Vagina (tissue), 2 donors: ENCODE measurements at regions not wholly inside any gene's neighbourhood (a gene's known extent, or its start where the extent isn't known, plus 50 kb on each side); places are given as distances from the start of the nearest gene placed in this dataset.

Experiments used
- DNase-seq, 2 donors: peaks; one replicate each; pipeline ENCODE4 v3.0.0-alpha.2; 2017; ENCODE audit errors: extremely low spot score in 2 of 2
- H3K27ac ChIP-seq: fragments of 200-600 bp; sonication (generic); one replicate; pipeline ENCODE4 v1.5.1; 2019
- H3K27me3 ChIP-seq: fragments of 200-600 bp; sonication (generic); one replicate; pipeline ENCODE4 v1.5.1; 2019
- H3K36me3 ChIP-seq, 2 donors: fragments of 200-600 bp; sonication (generic); one replicate each; pipeline ENCODE4 v1.5.1; 2017 to 2019
- H3K4me1 ChIP-seq: fragments of 200-600 bp; sonication (generic); one replicate; pipeline ENCODE4 v1.5.1; 2019
- H3K4me3 ChIP-seq, 2 donors: fragments of 200-600 bp; sonication (generic); 1 replicate in 1 of 2; 2 replicates in 1 of 2; pipeline ENCODE4 v1.5.1; 2016 to 2019
- H3K9me3 ChIP-seq: fragments of 200-600 bp; sonication (generic); one replicate; pipeline ENCODE4 v1.5.1; 2019
- POLR2A ChIP-seq, 2 donors: fragments of 450-650 bp; IDR thresholded peaks; one replicate each; pipeline ENCODE4 v1.6.1; 2017; ENCODE audit warnings: antibody characterized with exemption in 2 of 2, mild to moderate bottlenecking in 2 of 2, moderate library complexity in 2 of 2
- POLR2AphosphoS5 ChIP-seq, 2 donors: sonication (generic); formaldehyde crosslinking; IDR thresholded peaks; one replicate each; pipeline ENCODE4 v1.9.0; 2017; ENCODE audit warnings: antibody characterized with exemption in 2 of 2, mild to moderate bottlenecking in 2 of 2, low read depth in 1 of 2; ENCODE audit not compliant: insufficient read depth in 1 of 2
- intact Hi-C: fragments of 100-400 bp; cut with DNase I; formaldehyde crosslinking; loops from one replicate; pipeline ENCODE4 v1.15.1; 2023
- TF ChIP-seq, protein P1 (sequence below), 3 experiments: fragments of 450-650 bp in 2 of 3; fragments of 200-600 bp in 1 of 3; sonication (generic) in 1 of 3; IDR thresholded peaks; one replicate each; pipeline ENCODE4 v1.5.1; 2017 to 2019; ENCODE audit warnings: antibody characterized with exemption in 3 of 3, mild to moderate bottlenecking in 2 of 3, moderate library complexity in 2 of 3

DNA sequence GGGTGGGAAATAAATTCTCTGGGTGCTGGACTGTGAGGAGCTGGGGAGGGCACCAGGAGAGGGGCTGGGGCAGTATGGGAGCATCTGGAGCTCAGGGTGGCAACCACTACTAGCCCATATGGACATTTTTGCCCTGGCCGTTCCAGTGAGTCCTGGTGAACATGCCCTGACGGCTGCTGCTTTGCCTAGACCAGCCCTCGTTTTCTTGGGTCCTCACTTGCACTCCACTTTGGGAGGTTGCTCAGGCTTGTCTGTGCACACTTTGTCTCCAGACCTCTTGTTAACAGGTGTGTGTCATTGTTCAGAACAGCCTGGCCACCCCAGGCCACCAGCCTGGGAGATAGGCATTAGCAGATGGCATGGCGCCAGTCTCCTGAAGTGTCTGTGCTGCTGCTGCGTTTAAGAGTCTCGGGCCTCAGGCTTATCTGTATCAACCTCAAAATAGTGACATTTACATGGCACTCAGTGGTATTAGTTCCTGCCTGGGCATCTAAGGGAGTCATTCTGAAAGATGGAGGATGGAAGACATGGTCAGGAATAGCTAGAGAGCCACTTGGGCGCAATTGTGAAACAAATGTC is 190.5 kb downstream of the PTPRU start:
- TF ChIP-seq, protein P1, sequence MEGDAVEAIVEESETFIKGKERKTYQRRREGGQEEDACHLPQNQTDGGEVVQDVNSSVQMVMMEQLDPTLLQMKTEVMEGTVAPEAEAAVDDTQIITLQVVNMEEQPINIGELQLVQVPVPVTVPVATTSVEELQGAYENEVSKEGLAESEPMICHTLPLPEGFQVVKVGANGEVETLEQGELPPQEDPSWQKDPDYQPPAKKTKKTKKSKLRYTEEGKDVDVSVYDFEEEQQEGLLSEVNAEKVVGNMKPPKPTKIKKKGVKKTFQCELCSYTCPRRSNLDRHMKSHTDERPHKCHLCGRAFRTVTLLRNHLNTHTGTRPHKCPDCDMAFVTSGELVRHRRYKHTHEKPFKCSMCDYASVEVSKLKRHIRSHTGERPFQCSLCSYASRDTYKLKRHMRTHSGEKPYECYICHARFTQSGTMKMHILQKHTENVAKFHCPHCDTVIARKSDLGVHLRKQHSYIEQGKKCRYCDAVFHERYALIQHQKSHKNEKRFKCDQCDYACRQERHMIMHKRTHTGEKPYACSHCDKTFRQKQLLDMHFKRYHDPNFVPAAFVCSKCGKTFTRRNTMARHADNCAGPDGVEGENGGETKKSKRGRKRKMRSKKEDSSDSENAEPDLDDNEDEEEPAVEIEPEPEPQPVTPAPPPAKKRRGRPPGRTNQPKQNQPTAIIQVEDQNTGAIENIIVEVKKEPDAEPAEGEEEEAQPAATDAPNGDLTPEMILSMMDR (IDR thresholded peaks at IDR 0.05) = no peak
- TF ChIP-seq POLR2AphosphoS5 (IDR thresholded peaks at IDR 0.05; ENCODE audit: insufficient read depth in 1 of 2, low read depth in 1 of 2) (no peak), POLR2A (IDR thresholded peaks at IDR 0.05) (no peak)
- H3K27me3 ChIP-seq = no peaks in the 10 kb centered on the region
- H3K9me3 ChIP-seq = no peaks in the 10 kb centered on the region
- no peaks in the 10 kb centered on the region for H3K36me3 ChIP-seq
- peak in 1 of 2 donors; percentile 74 for DNase-seq
- intact Hi-C loops = no loop called here
- no peaks in the 10 kb centered on the region for H3K4me1 ChIP-seq
- H3K27ac ChIP-seq = no peak overlapping the region
- no peak overlapping the region for H3K4me3 ChIP-seq

DNA sequence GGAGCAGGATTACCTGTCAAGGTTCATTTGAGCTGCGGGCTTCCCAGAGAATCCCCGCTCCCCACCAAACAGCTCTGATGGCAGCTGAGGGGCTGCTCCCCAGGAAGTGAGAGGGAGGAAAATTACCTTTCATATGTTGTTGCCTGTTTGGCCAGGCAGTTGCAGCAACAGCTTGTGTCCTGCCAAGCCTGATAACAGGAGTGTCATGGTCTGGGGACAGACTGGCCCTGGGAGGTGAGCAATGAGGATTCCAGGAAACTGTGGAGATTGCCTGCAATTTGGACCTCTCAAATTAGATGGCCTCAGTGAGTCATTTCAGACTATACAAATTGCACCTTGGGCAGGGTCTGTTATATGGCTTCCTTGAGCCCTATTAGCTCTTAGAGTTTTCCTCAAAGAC is 189.3 kb downstream of the PTPRU start:
- H3K27ac ChIP-seq = no peak overlapping the region
- H3K4me1 ChIP-seq = no peaks in the 10 kb centered on the region
- no peak overlapping the region for H3K4me3 ChIP-seq
- H3K36me3 ChIP-seq = no peaks in the 10 kb centered on the region
- intact Hi-C loops = no loop called here
- TF ChIP-seq POLR2A (IDR thresholded peaks at IDR 0.05) (no peak), POLR2AphosphoS5 (IDR thresholded peaks at IDR 0.05; ENCODE audit: insufficient read depth in 1 of 2, low read depth in 1 of 2) (no peak)
- TF ChIP-seq, protein P1 (IDR thresholded peaks at IDR 0.05) = no peak
- DNase-seq = peak in 1 of 2 donors; percentile 49
- H3K9me3 ChIP-seq = no peaks in the 10 kb centered on the region
- no peaks in the 10 kb centered on the region for H3K27me3 ChIP-seq

DNA sequence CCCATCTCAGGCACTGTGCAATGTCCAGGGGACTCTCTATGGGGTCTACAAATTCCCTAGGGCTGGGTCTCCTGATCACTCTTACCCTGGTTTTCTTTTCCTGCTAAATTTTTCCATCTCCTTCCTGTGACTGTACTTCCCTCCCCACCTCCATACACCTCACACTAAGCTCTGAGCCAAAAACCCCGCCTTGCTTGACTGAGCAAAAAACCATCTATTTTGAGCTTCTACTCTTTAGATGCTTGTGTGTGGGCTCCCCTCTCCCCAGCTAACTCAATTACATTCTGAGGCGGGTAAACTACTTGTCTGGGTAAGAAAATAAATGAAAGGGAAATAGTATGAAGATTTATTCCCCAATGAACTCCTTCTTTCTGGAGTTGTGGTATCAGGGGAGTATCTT is 187.9 kb downstream of the PTPRU start:
- Histone ChIP-seq H3K36me3 (no peaks in the 10 kb centered on the region), H3K27me3 (no peaks in the 10 kb centered on the region), H3K9me3 (no peaks in the 10 kb centered on the region), H3K4me1 (no peaks in the 10 kb centered on the region), H3K4me3 (no peak overlapping the region), H3K27ac (no peak overlapping the region)
- TF ChIP-seq POLR2A (IDR thresholded peaks at IDR 0.05) = no peak
- TF ChIP-seq, protein P1 (IDR thresholded peaks at IDR 0.05) = no peak
- no peak for TF ChIP-seq POLR2AphosphoS5 (IDR thresholded peaks at IDR 0.05; ENCODE audit: insufficient read depth in 1 of 2, low read depth in 1 of 2)
- intact Hi-C loops = no loop called here
- peak in 1 of 2 donors; percentile 14 for DNase-seq

DNA sequence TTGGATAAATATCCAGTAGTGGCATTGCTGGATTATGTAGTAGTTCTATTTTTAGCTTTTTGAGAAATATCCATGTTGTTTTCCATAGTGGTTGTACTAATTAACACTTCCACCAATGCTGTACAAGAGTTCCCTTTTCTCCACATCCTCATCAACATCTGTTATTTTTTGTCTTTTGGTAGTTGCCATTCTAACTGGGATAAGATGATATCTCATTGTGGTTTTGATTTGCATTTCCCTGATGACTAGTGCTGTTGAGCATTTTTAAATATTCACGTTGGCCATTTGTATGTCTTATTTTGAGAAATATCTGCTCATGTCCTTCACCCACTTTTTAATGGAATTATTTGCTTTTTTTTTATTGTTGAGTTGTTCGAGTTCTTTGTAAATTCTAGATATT is 183.9 kb downstream of the PTPRU start:
- intact Hi-C loops = no loop called here
- no peak for DNase-seq
- Histone ChIP-seq H3K27ac (no peak overlapping the region), H3K36me3 (no peaks in the 10 kb centered on the region), H3K27me3 (no peaks in the 10 kb centered on the region), H3K9me3 (no peaks in the 10 kb centered on the region), H3K4me1 (no peaks in the 10 kb centered on the region), H3K4me3 (no peak overlapping the region)
- TF ChIP-seq, protein P1 (IDR thresholded peaks at IDR 0.05) = no peak
- TF ChIP-seq POLR2AphosphoS5 (IDR thresholded peaks at IDR 0.05; ENCODE audit: insufficient read depth in 1 of 2, low read depth in 1 of 2) (no peak), POLR2A (IDR thresholded peaks at IDR 0.05) (no peak)

DNA sequence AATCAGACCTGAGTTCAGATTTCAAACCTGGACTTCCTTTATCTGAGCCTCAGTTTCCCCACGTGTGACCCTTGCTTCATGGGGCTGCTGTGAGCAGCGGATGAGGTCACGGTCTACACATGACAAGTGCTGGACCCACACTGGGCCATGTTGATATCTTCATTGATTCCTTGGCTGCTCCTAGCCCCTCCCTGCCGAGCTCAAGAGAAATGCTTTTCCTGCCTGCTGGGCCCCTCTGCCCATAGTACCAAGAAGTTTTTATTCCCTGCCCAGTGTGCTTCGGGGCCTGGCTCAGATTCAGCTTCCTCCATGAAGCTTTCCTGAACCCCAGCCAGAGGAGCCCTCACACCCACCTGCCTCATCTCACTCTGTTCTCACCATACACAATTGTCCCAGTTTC is 181.6 kb downstream of the PTPRU start:
- intact Hi-C loops = no loop called here

More for the DNA sequence above, 181.6 kb downstream of the PTPRU start:
- Histone ChIP-seq H3K4me3 (no peak overlapping the region), H3K9me3 (no peaks in the 10 kb centered on the region), H3K27me3 (no peaks in the 10 kb centered on the region), H3K36me3 (no peaks in the 10 kb centered on the region), H3K4me1 (no peaks in the 10 kb centered on the region), H3K27ac (no peak overlapping the region)
- no peak for DNase-seq
- no peak for TF ChIP-seq POLR2A (IDR thresholded peaks at IDR 0.05)
- TF ChIP-seq, protein P1 (IDR thresholded peaks at IDR 0.05) = no peak
- TF ChIP-seq POLR2AphosphoS5 (IDR thresholded peaks at IDR 0.05; ENCODE audit: insufficient read depth in 1 of 2, low read depth in 1 of 2) = no peak
